H1 (cell line): ENCODE measurements at regions not wholly inside any gene's neighbourhood (a gene's known extent, or its start where the extent isn't known, plus 50 kb on each side); places are given as distances from the start of the nearest gene placed in this dataset.

Experiments used
- CHD7 ChIP-seq: fragments of 300-600 bp; sonication (generic); IDR thresholded peaks from 2 replicates; pipeline ENCODE4 v1.7.1; 2012; ENCODE audit warnings: low read length, moderate library complexity, mild to moderate bottlenecking, inconsistent platforms; ENCODE audit not compliant: insufficient replicate concordance
- USF2 ChIP-seq: IDR thresholded peaks from 2 replicates; pipeline ENCODE4 v1.6.1; 2011; ENCODE audit warnings: low read length, improper control_type of control experiment

GRCh38 chr4:66307641-66308438, 637.6 kb upstream of the EPHA5 start (continued):
- TF ChIP-seq CHD7, result no peak
- no peak for TF ChIP-seq USF2
